Panc1 (cell line): ENCODE measurements at regions not wholly inside any gene's neighbourhood (a gene's known extent, or its start where the extent isn't known, plus 50 kb on each side); places are given as distances from the start of the nearest gene placed in this dataset.

Source experiments
- ATAC-seq: fragments of 200-7000 bp; cut with Tn5 transposase; 2 replicates; pipeline ENCODE4 v1.9.1; 2020; ENCODE audit warnings: mild to moderate bottlenecking, moderate library complexity
- BruUV-seq: library from RNA; stranded (reverse); fragments of 400-500 nt; replicated peaks from 2 replicates; lab custom pipeline; 2021; lab: Mats Ljungman, UMichigan
- CTCF ChIA-PET: fragments of 300-600 bp; sonication (Branson Sonifier 250); formaldehyde crosslinking; loops from one replicate; lab custom pipeline; 2022; ENCODE audit warnings: antibody characterized with exemption; lab: Charles Lee
- POLR2A ChIA-PET: fragments of 300-600 bp; sonication (Branson Sonifier 250); formaldehyde crosslinking; loops from one replicate; lab custom pipeline; 2022; ENCODE audit warnings: antibody characterized with exemption; lab: Charles Lee
- DNase-seq: peaks from one replicate; pipeline ENCODE4 v3.0.0-alpha.2; 2010; ENCODE audit warnings: low read depth, low spot score
- H3K27ac ChIP-seq: 2 replicates; pipeline ENCODE4 v1.5.1; 2011; ENCODE audit warnings: mild to moderate bottlenecking, low read length, inconsistent platforms
- H3K27me3 ChIP-seq: fragments of 200-500 bp; sonication (Bioruptor generic); 2 replicates; pipeline ENCODE4 v1.6.0; 2014; ENCODE audit warnings: low read length, inconsistent platforms; ENCODE audit not compliant: control insufficient read depth, insufficient read depth
- H3K36me3 ChIP-seq: fragments of 200-500 bp; sonication (Bioruptor generic); 2 replicates; pipeline ENCODE4 v1.5.1; 2014; ENCODE audit warnings: inconsistent platforms, mild to moderate bottlenecking, low read length, moderate library complexity; ENCODE audit not compliant: control insufficient read depth, insufficient read depth
- H3K4me1 ChIP-seq: 2 replicates; pipeline ENCODE4 v1.5.1; 2011; ENCODE audit warnings: inconsistent platforms, mild to moderate bottlenecking, low read length, moderate library complexity; ENCODE audit not compliant: control insufficient read depth, insufficient read depth
- H3K4me3 ChIP-seq, 2 experiments: 2 replicates each; pipeline ENCODE4 v1.5.1; 2011 to 2012; ENCODE audit warnings: low read depth in 2 of 2, low read length in 2 of 2, mild to moderate bottlenecking in 2 of 2, inconsistent platforms in 1 of 2, moderate library complexity in 1 of 2
- H3K9me3 ChIP-seq: fragments of 200-500 bp; sonication (Bioruptor generic); 2 replicates; pipeline ENCODE4 v1.5.1; 2014; ENCODE audit warnings: low read depth, mild to moderate bottlenecking, inconsistent platforms, low read length, moderate library complexity; ENCODE audit not compliant: control insufficient read depth, insufficient read depth
- CTCF ChIP-seq: fragments of 450-650 bp; IDR thresholded peaks from 2 replicates; pipeline ENCODE4 v1.5.1; 2017; ENCODE audit warnings: mild to moderate bottlenecking
- POLR2AphosphoS5 ChIP-seq: IDR thresholded peaks from 2 replicates; pipeline ENCODE4 v1.6.1; 2012; ENCODE audit warnings: mild to moderate bottlenecking, low read depth, low read length, moderate library complexity
- REST ChIP-seq, 2 experiments: IDR thresholded peaks; 2 replicates each; pipeline ENCODE4 v1.6.1; 2011 to 2012; ENCODE audit warnings: low read depth in 2 of 2, control low read depth in 1 of 2, low read length in 1 of 2, mild to moderate bottlenecking in 1 of 2, moderate library complexity in 1 of 2; ENCODE audit not compliant: insufficient read depth in 1 of 2
- SIN3A ChIP-seq: IDR thresholded peaks from 2 replicates; pipeline ENCODE4 v1.6.1; 2012; ENCODE audit warnings: low read depth, mild to moderate bottlenecking, low read length, moderate library complexity, borderline replicate concordance; ENCODE audit not compliant: insufficient read depth
- TCF7L2 ChIP-seq: IDR thresholded peaks from 2 replicates; pipeline ENCODE4 v1.6.1; 2011; ENCODE audit warnings: mild to moderate bottlenecking, low read depth, low read length, inconsistent platforms
- in situ Hi-C: cut with HindIII; loops from 2 replicates; pipeline ENCODE4 v1.10.0; 2016; ENCODE audit warnings: low sequenced_read_pairs, low pct_unique_long_range_greater_than_20kb
- intact Hi-C: fragments of 100-400 bp; cut with micrococcal nuclease; formaldehyde crosslinking; loops from one replicate; pipeline ENCODE4 v1.10.0; 2022; ENCODE audit not compliant: unreplicated experiment

- ATAC-seq (no peak), DNase-seq (no peak)
- Histone ChIP-seq H3K4me1 (no peaks in the 10 kb centered on the region), H3K27ac (no peak overlapping the region), H3K4me3 (no peak overlapping the region), H3K27me3 (no peaks in the 10 kb centered on the region), H3K36me3 (no peaks in the 10 kb centered on the region), H3K9me3 (no peaks in the 10 kb centered on the region)
- ChIA-PET CTCF (no interaction called here), POLR2A (interaction anchor here (0.9 kb wide), 1 partner anchor 11 kb away, joined by 3 read pairs; no protein-coding TSS in a partner anchor)
- in situ Hi-C loops = no loop called here
- intact Hi-C loops = no loop called here
- no peak for TF ChIP-seq POLR2AphosphoS5
- TF ChIP-seq TCF7L2 = no peak
- TF ChIP-seq REST (IDR thresholded peaks at IDR 0.05; ENCODE audit: insufficient read depth in 1 of 2, low read depth in 2 of 2, low read length in 1 of 2) = no peak
- TF ChIP-seq CTCF = no peak
- no peak for TF ChIP-seq SIN3A
- no TSS peak for BruUV-seq
Measured at GRCh38 chr15:70297465-70298058, 199.8 kb upstream of the TLE3 start.

- Histone ChIP-seq H3K27ac (no peak overlapping the region), H3K4me3 (no peak overlapping the region), H3K36me3 (no peaks in the 10 kb centered on the region), H3K27me3 (no peaks in the 10 kb centered on the region), H3K4me1 (peaks cover 16% of the 10 kb centered on the region; the same call in 1 of the 2 replicates), H3K9me3 (no peaks in the 10 kb centered on the region)
- DNase-seq = no peak
- ChIA-PET POLR2A (no interaction called here), CTCF (no interaction called here)
- in situ Hi-C loops = no loop called here
- no TSS peak for BruUV-seq
- TF ChIP-seq CTCF (no peak), SIN3A (no peak), TCF7L2 (no peak), POLR2AphosphoS5 (no peak), REST (IDR thresholded peaks at IDR 0.05; ENCODE audit: insufficient read depth in 1 of 2, low read depth in 2 of 2, low read length in 1 of 2) (no peak)
- ATAC-seq = no peak
- intact Hi-C loops = no loop called here
Measured at GRCh38 chr15:70294731-70295305, 197.1 kb upstream of the TLE3 start.
